ENCODE measurements at regions not wholly inside any gene's neighbourhood (a gene's known extent, or its start where the extent isn't known, plus 50 kb on each side); places are given as distances from the start of the nearest gene placed in this dataset.

- ChIA-PET POLR2A (no interaction called here), CTCF (ENCODE audit: low intra/inter-chr PET ratio, low total read pairs) (no interaction called here)
- no peak for DNase-seq (ENCODE audit: low spot score)
- no peak overlapping the region for H2AFZ ChIP-seq (ENCODE audit: low read length)
- no peaks in the 10 kb centered on the region for H3K9me3 ChIP-seq (ENCODE audit: low read length)
- no peaks in the 10 kb centered on the region for H3K36me3 ChIP-seq (replicated peaks in 1 of 2; ENCODE audit: control insufficient read depth in 1 of 2, insufficient read depth in 2 of 2, low read length in 2 of 2)
- BruUV-seq (replicated peaks): no TSS peak
- no peaks in the 10 kb centered on the region for H3K4me1 ChIP-seq (ENCODE audit: insufficient read depth, low read length)
- WGBS (ENCODE audit: low lambda C conversion rate): 0% methylated on average over 2 of the region's 2 CpGs
- in situ Hi-C loops (cut with HindIII; ENCODE audit: extremely low pct_ligation_motif_present, low pct_unique_long_range_greater_than_20kb): loop anchor here (5.0 kb wide), 1 partner anchor 354 kb away; no protein-coding TSS in a partner anchor
- no peak overlapping the region for H3K4me3 ChIP-seq (replicated peaks in 1 of 3; ENCODE audit: insufficient read depth in 1 of 3, low read depth in 2 of 3, low read length in 3 of 3)
- FAIRE-seq: no peak
- no peak for TF ChIP-seq IRF9 (CRISPR knock-in tag; IDR thresholded peaks at IDR 0.05; ENCODE audit: borderline replicate concordance)
- H3K4me2 ChIP-seq (ENCODE audit: low read depth, low read length): no peak overlapping the region
- H3K79me2 ChIP-seq (ENCODE audit: insufficient read depth, low read length): no peaks in the 10 kb centered on the region
- H3K27ac ChIP-seq (ENCODE audit: extremely low read length, insufficient read depth, low read length): no peak overlapping the region
- no peaks in the 10 kb centered on the region for H3K27me3 ChIP-seq (ENCODE audit: control insufficient read depth in 1 of 2, insufficient read depth in 2 of 2, low read length in 2 of 2)
- intact Hi-C loops (cut with micrococcal nuclease; ENCODE audit: unreplicated experiment): no loop called here
- ATAC-seq: no peak
- H3K9ac ChIP-seq (ENCODE audit: insufficient read depth, low read depth, low read length): no peak overlapping the region
- no peaks in the 10 kb centered on the region for H4K20me1 ChIP-seq (ENCODE audit: insufficient read depth, low read length)
Observed at GRCh38 chr6:144936764-144937163, 651.6 kb downstream of the UTRN start.

- ChIA-PET CTCF (ENCODE audit: low intra/inter-chr PET ratio, low total read pairs) (no interaction called here), POLR2A (no interaction called here)
- no peaks in the 10 kb centered on the region for H4K20me1 ChIP-seq (ENCODE audit: insufficient read depth, low read length)
- no peaks in the 10 kb centered on the region for H3K79me2 ChIP-seq (ENCODE audit: insufficient read depth, low read length)
- intact Hi-C loops (cut with micrococcal nuclease; ENCODE audit: unreplicated experiment): no loop called here
- ATAC-seq: no peak
- H3K27me3 ChIP-seq (ENCODE audit: control insufficient read depth in 1 of 2, insufficient read depth in 2 of 2, low read length in 2 of 2): no peaks in the 10 kb centered on the region
- no peak for DNase-seq (ENCODE audit: low spot score)
- in situ Hi-C loops (cut with HindIII; ENCODE audit: extremely low pct_ligation_motif_present, low pct_unique_long_range_greater_than_20kb): loop anchor here (5.0 kb wide), 1 partner anchor 358 kb away; no protein-coding TSS in a partner anchor
- H3K27ac ChIP-seq (ENCODE audit: extremely low read length, insufficient read depth, low read length): no peak overlapping the region
- no peak overlapping the region for H3K9ac ChIP-seq (ENCODE audit: insufficient read depth, low read depth, low read length)
- no peak overlapping the region for H3K4me3 ChIP-seq (replicated peaks in 1 of 3; ENCODE audit: insufficient read depth in 1 of 3, low read depth in 2 of 3, low read length in 3 of 3)
- no peaks in the 10 kb centered on the region for H3K36me3 ChIP-seq (replicated peaks in 1 of 2; ENCODE audit: control insufficient read depth in 1 of 2, insufficient read depth in 2 of 2, low read length in 2 of 2)
- H3K4me1 ChIP-seq (ENCODE audit: insufficient read depth, low read length): no peaks in the 10 kb centered on the region
- no peak overlapping the region for H3K4me2 ChIP-seq (ENCODE audit: low read depth, low read length)
- FAIRE-seq: no peak
- no TSS peak for BruUV-seq (replicated peaks)
- TF ChIP-seq RARA (CRISPR knock-in tag; IDR thresholded peaks at IDR 0.05) (no peak), RAD51 (IDR thresholded peaks at IDR 0.05; ENCODE audit: borderline replicate concordance) (no peak), ZNF101 (CRISPR knock-in tag; IDR thresholded peaks at IDR 0.05; ENCODE audit: borderline replicate concordance, low read depth) (no peak), ZNF441 (CRISPR knock-in tag; IDR thresholded peaks at IDR 0.05; ENCODE audit: borderline replicate concordance) (no peak), MYNN (CRISPR knock-in tag; IDR thresholded peaks at IDR 0.05; ENCODE audit: low read depth) (no peak), UBTF (CRISPR knock-in tag; IDR thresholded peaks at IDR 0.05) (no peak), POGK (CRISPR knock-in tag; conservative IDR thresholded peaks at IDR 0.05) (no peak)
- no peaks in the 10 kb centered on the region for H3K9me3 ChIP-seq (ENCODE audit: low read length)
- WGBS (ENCODE audit: low lambda C conversion rate): 67% methylated on average over 1 of the region's 1 CpG
- no peak overlapping the region for H2AFZ ChIP-seq (ENCODE audit: low read length)
Observed at GRCh38 chr6:144939921-144940320, 654.8 kb downstream of the UTRN start.

Data from HepG2 (cell line).